ENCODE measurements at regions not wholly inside any gene's neighbourhood (a gene's known extent, or its start where the extent isn't known, plus 50 kb on each side); places are given as distances from the start of the nearest gene placed in this dataset.

- no peak overlapping the region for H3K4me3 ChIP-seq (ENCODE audit: control insufficient read depth in 2 of 3, extremely low read depth in 1 of 3, insufficient read depth in 2 of 3, low read depth in 1 of 3, low read length in 3 of 3)
- H3K79me2 ChIP-seq (ENCODE audit: control insufficient read depth, insufficient read depth, low read length): no peaks in the 10 kb centered on the region
- no peak overlapping the region for H3K4me2 ChIP-seq (ENCODE audit: control insufficient read depth, extremely low read depth, insufficient read depth, low read depth, low read length)
- H2AFZ ChIP-seq (ENCODE audit: control insufficient read depth, low read length): no peak overlapping the region
- DNase-seq (ENCODE audit: low read depth, low spot score) (no peak), FAIRE-seq (no peak)
- no peaks in the 10 kb centered on the region for H4K20me1 ChIP-seq (ENCODE audit: control insufficient read depth, extremely low read depth, insufficient read depth, low read length)
- no peak overlapping the region for H3K9ac ChIP-seq (ENCODE audit: control insufficient read depth, extremely low read depth, insufficient read depth, low read length)
- TF ChIP-seq EZH2 (IDR thresholded peaks at IDR 0.05; ENCODE audit: low read length) (no peak), CTCF (optimal IDR thresholded peaks at IDR 0.05 in 1 of 3, IDR thresholded peaks at IDR 0.05 in 1 of 3, conservative IDR thresholded peaks at IDR 0.05 in 1 of 3; ENCODE audit: extremely low read depth in 1 of 3, insufficient read depth in 2 of 3, low read length in 3 of 3) (no peak)
- dilution Hi-C loops (cut with MboI; ENCODE audit: extremely low pct_ligation_motif_present, low sequenced_read_pairs): no loop called here
- no peaks in the 10 kb centered on the region for H3K27me3 ChIP-seq (ENCODE audit: control insufficient read depth, extremely low read depth, insufficient read depth, low read length)
- H3K36me3 ChIP-seq (ENCODE audit: control insufficient read depth in 2 of 2, extremely low read depth in 1 of 2, insufficient read depth in 2 of 2, low read length in 2 of 2): no peaks in the 10 kb centered on the region
- no peaks in the 10 kb centered on the region for H3K4me1 ChIP-seq (ENCODE audit: control insufficient read depth, extremely low read depth, insufficient read depth, low read length)
- no peak overlapping the region for H3K27ac ChIP-seq (ENCODE audit: control insufficient read depth, insufficient read depth, low read length)
- peaks cover 2% of the 10 kb centered on the region for H3K9me3 ChIP-seq (ENCODE audit: control insufficient read depth, low read depth, low read length)
- no peaks in the 10 kb centered on the region for H3K9me1 ChIP-seq (ENCODE audit: control insufficient read depth, extremely low read depth, insufficient read depth, low read length)
These were observed 325.3 kb downstream of the TLE1 start for GRCh38 chr9:81363916-81364480.

GRCh38 chr9:81361296-81361695, 328.1 kb downstream of the TLE1 start:
- H3K36me3 ChIP-seq (ENCODE audit: control insufficient read depth in 2 of 2, extremely low read depth in 1 of 2, insufficient read depth in 2 of 2, low read length in 2 of 2): no peaks in the 10 kb centered on the region
- dilution Hi-C loops (cut with MboI; ENCODE audit: extremely low pct_ligation_motif_present, low sequenced_read_pairs): no loop called here
- TF ChIP-seq EZH2 (IDR thresholded peaks at IDR 0.05; ENCODE audit: low read length) (no peak), CTCF (optimal IDR thresholded peaks at IDR 0.05 in 1 of 3, IDR thresholded peaks at IDR 0.05 in 1 of 3, conservative IDR thresholded peaks at IDR 0.05 in 1 of 3; ENCODE audit: extremely low read depth in 1 of 3, insufficient read depth in 2 of 3, low read length in 3 of 3) (no peak)

More at GRCh38 chr9:81361296-81361695, 328.1 kb downstream of the TLE1 start:
- Histone ChIP-seq H3K4me1 (ENCODE audit: control insufficient read depth, extremely low read depth, insufficient read depth, low read length) (no peaks in the 10 kb centered on the region), H3K9me3 (ENCODE audit: control insufficient read depth, low read depth, low read length) (peaks cover 2% of the 10 kb centered on the region), H3K79me2 (ENCODE audit: control insufficient read depth, insufficient read depth, low read length) (no peaks in the 10 kb centered on the region), H3K27ac (ENCODE audit: control insufficient read depth, insufficient read depth, low read length) (no peak overlapping the region), H4K20me1 (ENCODE audit: control insufficient read depth, extremely low read depth, insufficient read depth, low read length) (no peaks in the 10 kb centered on the region), H3K9me1 (ENCODE audit: control insufficient read depth, extremely low read depth, insufficient read depth, low read length) (no peaks in the 10 kb centered on the region), H3K4me3 (ENCODE audit: control insufficient read depth in 2 of 3, extremely low read depth in 1 of 3, insufficient read depth in 2 of 3, low read depth in 1 of 3, low read length in 3 of 3) (no peak overlapping the region), H2AFZ (ENCODE audit: control insufficient read depth, low read length) (no peak overlapping the region), H3K27me3 (ENCODE audit: control insufficient read depth, extremely low read depth, insufficient read depth, low read length) (no peaks in the 10 kb centered on the region), H3K4me2 (ENCODE audit: control insufficient read depth, extremely low read depth, insufficient read depth, low read depth, low read length) (no peak overlapping the region), H3K9ac (ENCODE audit: control insufficient read depth, extremely low read depth, insufficient read depth, low read length) (no peak overlapping the region)
- FAIRE-seq (no peak), DNase-seq (ENCODE audit: low read depth, low spot score) (no peak)
